Neural cell (in vitro differentiated cells): ENCODE measurements at regions not wholly inside any gene's neighbourhood (a gene's known extent, or its start where the extent isn't known, plus 50 kb on each side); places are given as distances from the start of the nearest gene placed in this dataset.

ENCODE experiments used
- H2AFZ ChIP-seq: fragments of 200-600, 300-800 bp; sonication (generic), shearing (Covaris generic); 2 replicates; pipeline ENCODE4 v1.6.0; 2014; ENCODE audit warnings: low read depth, mild to moderate bottlenecking, antibody characterized with exemption, low read length, moderate library complexity
- H3F3A ChIP-seq: fragments of 200-600 bp; shearing (Covaris generic); 2 replicates; pipeline ENCODE4 v1.6.1; 2016; ENCODE audit warnings: mild to moderate bottlenecking, moderate library complexity, mixed read lengths, antibody characterized with exemption, low read length; ENCODE audit not compliant: insufficient read depth, poor library complexity, severe bottlenecking
- H3K27ac ChIP-seq: fragments of 200-600, 300-800 bp; sonication (generic), shearing (Covaris generic); 2 replicates; pipeline ENCODE4 v1.5.1; 2014; ENCODE audit warnings: mild to moderate bottlenecking, low read length, moderate library complexity
- H3K27me3 ChIP-seq: fragments of 300-800, 200-600 bp; sonication (generic), shearing (Covaris generic); 2 replicates; pipeline ENCODE4 v1.6.0; 2014; ENCODE audit warnings: mild to moderate bottlenecking, low read depth, low read length, moderate library complexity; ENCODE audit not compliant: insufficient read depth
- H3K36me3 ChIP-seq: fragments of 300-800, 200-600 bp; sonication (generic), shearing (Covaris generic); 2 replicates; pipeline ENCODE4 v1.5.1; 2014; ENCODE audit warnings: mild to moderate bottlenecking, antibody characterized with exemption, low read length, moderate library complexity; ENCODE audit not compliant: insufficient read depth
- H3K4me2 ChIP-seq: fragments of 300-800, 200-600 bp; sonication (generic), shearing (Covaris generic); 2 replicates; pipeline ENCODE4 v1.6.0; 2014; ENCODE audit warnings: mild to moderate bottlenecking, low read length
- H3K4me3 ChIP-seq: fragments of 300-800, 200-600 bp; sonication (generic), shearing (Covaris generic); 2 replicates; pipeline ENCODE4 v1.5.1; 2014; ENCODE audit warnings: mild to moderate bottlenecking, low read length, moderate library complexity
- H3K79me2 ChIP-seq: fragments of 200-600 bp; shearing (Covaris generic); replicated peaks from 2 replicates; pipeline ENCODE4 v1.6.0; 2014; ENCODE audit warnings: mild to moderate bottlenecking, low read length, moderate library complexity; ENCODE audit not compliant: insufficient read depth
- H3K9ac ChIP-seq: fragments of 300-800, 200-600 bp; sonication (generic), shearing (Covaris generic); 2 replicates; pipeline ENCODE4 v1.6.1; 2016; ENCODE audit warnings: mild to moderate bottlenecking, low read length, mixed read lengths
- H3K9me2 ChIP-seq: fragments of 200-600 bp; shearing (Covaris generic); 2 replicates; pipeline ENCODE4 v1.6.1; 2016; ENCODE audit warnings: mild to moderate bottlenecking, low read length, mixed read lengths; ENCODE audit not compliant: insufficient read depth
- H3K9me3 ChIP-seq: fragments of 200-600, 300-800 bp; sonication (generic), shearing (Covaris generic); 2 replicates; pipeline ENCODE4 v1.6.1; 2016; ENCODE audit warnings: mild to moderate bottlenecking, mixed run types, low read length, moderate library complexity, mixed read lengths
- H4K20me1 ChIP-seq: fragments of 200-600 bp; shearing (Covaris generic); 2 replicates; pipeline ENCODE4 v1.6.1; 2016; ENCODE audit warnings: mild to moderate bottlenecking, mixed run types; ENCODE audit not compliant: insufficient read depth
- EP300 ChIP-seq: fragments of 450-650 bp; conservative IDR thresholded peaks from 2 replicates; pipeline ENCODE4 v1.6.1; 2014; ENCODE audit warnings: antibody characterized with exemption, mild to moderate bottlenecking, moderate library complexity; ENCODE audit not compliant: poor library complexity, severe bottlenecking
- EZH2 ChIP-seq: fragments of 200-600, 300-800 bp; shearing (Covaris generic), sonication (generic); IDR thresholded peaks from 2 replicates; pipeline ENCODE4 v1.6.1; 2014; ENCODE audit warnings: antibody characterized with exemption, low read length, borderline replicate concordance, mild to moderate bottlenecking; ENCODE audit not compliant: insufficient read depth, poor library complexity, severe bottlenecking
- MXI1 ChIP-seq: fragments of 450-650 bp; conservative IDR thresholded peaks from 2 replicates; pipeline ENCODE4 v1.6.1; 2014; ENCODE audit warnings: antibody characterized with exemption, mild to moderate bottlenecking; ENCODE audit not compliant: poor library complexity, severe bottlenecking
- POLR2AphosphoS5 ChIP-seq: IDR thresholded peaks from 2 replicates; pipeline ENCODE4 v1.6.1; 2012
- RAD21 ChIP-seq: fragments of 450-650 bp; conservative IDR thresholded peaks from 2 replicates; pipeline ENCODE4 v1.6.1; 2014; ENCODE audit warnings: antibody characterized with exemption, mild to moderate bottlenecking, moderate library complexity
- SMC3 ChIP-seq: fragments of 450-650 bp; conservative IDR thresholded peaks from 2 replicates; pipeline ENCODE4 v1.6.1; 2014; ENCODE audit warnings: antibody characterized with exemption, mild to moderate bottlenecking, moderate library complexity; ENCODE audit not compliant: poor library complexity
- TAF1 ChIP-seq: IDR thresholded peaks from 2 replicates; pipeline ENCODE4 v1.6.1; 2012; ENCODE audit warnings: low read depth
- TF ChIP-seq, protein P1 (sequence below): fragments of 450-650 bp; IDR thresholded peaks from 2 replicates; pipeline ENCODE4 v1.5.1; 2014; ENCODE audit warnings: antibody characterized with exemption, mild to moderate bottlenecking, moderate library complexity; ENCODE audit not compliant: poor library complexity, severe bottlenecking
- TF ChIP-seq, protein P2 (sequence below): IDR thresholded peaks from 2 replicates; pipeline ENCODE4 v1.6.1; 2012; ENCODE audit warnings: borderline replicate concordance

DNA sequence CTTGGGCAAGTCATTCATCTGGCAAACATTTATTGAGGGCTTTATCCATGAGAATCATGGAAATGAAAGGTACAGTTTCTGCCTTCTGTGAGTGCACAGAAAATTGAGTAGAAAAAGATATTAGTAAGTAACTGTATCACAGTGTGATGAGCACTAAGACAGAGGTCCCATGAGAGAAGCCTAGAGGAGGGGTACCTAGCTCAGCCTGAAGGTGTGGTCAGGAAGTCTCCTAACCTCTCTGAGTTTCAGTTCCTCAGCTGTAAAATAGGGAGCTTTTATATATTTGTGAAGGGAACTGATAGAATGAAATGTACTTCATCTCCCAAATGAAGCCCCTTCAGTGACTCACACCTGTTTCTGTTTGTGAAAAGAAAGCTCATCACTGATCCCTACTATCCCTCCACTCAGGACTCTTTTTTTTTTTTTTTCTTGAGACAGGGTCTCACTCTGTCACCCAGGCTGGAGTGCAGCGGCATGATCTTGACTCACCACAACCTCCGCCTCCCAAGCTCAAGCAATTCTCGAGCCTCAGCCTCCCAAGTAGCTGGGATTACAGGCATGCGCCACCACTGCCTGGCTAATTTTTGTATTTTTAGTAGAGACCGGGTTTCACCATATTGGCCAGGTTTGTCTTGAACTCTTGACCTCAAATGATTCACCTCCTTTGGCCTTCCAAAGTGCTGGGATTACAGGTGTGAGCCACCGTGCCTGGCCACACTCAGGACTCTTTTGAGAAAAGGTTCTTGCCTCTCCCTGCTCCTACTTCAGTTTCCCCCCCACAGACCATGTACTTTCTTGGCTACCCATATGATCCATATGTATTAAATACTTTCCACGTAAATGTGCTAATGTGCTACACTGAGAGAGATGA, 93.7 kb upstream of the FUT8 start (continued):
- TF ChIP-seq, protein P1, sequence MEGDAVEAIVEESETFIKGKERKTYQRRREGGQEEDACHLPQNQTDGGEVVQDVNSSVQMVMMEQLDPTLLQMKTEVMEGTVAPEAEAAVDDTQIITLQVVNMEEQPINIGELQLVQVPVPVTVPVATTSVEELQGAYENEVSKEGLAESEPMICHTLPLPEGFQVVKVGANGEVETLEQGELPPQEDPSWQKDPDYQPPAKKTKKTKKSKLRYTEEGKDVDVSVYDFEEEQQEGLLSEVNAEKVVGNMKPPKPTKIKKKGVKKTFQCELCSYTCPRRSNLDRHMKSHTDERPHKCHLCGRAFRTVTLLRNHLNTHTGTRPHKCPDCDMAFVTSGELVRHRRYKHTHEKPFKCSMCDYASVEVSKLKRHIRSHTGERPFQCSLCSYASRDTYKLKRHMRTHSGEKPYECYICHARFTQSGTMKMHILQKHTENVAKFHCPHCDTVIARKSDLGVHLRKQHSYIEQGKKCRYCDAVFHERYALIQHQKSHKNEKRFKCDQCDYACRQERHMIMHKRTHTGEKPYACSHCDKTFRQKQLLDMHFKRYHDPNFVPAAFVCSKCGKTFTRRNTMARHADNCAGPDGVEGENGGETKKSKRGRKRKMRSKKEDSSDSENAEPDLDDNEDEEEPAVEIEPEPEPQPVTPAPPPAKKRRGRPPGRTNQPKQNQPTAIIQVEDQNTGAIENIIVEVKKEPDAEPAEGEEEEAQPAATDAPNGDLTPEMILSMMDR: no peak

DNA sequence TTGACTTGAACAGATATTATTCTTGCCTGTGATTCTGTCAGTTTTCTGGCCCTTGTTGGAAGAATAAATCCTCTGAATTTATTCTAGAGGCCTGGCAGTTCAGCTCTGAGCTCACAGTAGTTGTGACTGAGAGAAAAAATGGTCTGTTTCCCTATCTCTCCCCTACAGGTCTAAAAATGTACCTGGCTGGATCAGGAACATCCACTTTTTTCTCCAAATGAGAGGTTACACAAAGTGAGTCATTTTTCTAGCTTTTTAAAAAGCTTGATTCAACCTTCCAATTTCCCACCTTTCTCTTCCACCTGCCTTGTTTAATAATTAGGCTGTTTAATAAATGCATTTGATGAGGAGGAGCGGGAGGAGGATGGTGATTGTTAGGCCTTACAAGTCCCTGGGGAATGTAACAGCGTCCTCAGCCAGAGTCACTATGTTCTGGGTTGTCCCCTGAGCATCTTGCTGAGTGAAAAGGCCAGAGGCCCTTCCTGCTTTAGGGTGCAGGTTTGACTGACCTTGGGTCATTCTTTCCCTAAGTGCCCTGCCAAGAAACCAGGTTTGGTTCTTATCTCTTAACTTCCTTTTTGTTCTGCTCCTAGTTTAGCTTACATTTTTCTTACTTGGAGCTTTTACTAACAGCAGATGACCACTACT, 91.7 kb upstream of the FUT8 start:
- no peaks in the 10 kb centered on the region for H3K9me3 ChIP-seq
- H3K27ac ChIP-seq: no peak overlapping the region
- H3K79me2 ChIP-seq: no peaks in the 10 kb centered on the region
- TF ChIP-seq MXI1 (no peak), RAD21 (no peak), TAF1 (no peak), SMC3 (no peak), EP300 (no peak), POLR2AphosphoS5 (no peak), EZH2 (no peak)
- TF ChIP-seq, protein P1: no peak
- TF ChIP-seq, protein P2, sequence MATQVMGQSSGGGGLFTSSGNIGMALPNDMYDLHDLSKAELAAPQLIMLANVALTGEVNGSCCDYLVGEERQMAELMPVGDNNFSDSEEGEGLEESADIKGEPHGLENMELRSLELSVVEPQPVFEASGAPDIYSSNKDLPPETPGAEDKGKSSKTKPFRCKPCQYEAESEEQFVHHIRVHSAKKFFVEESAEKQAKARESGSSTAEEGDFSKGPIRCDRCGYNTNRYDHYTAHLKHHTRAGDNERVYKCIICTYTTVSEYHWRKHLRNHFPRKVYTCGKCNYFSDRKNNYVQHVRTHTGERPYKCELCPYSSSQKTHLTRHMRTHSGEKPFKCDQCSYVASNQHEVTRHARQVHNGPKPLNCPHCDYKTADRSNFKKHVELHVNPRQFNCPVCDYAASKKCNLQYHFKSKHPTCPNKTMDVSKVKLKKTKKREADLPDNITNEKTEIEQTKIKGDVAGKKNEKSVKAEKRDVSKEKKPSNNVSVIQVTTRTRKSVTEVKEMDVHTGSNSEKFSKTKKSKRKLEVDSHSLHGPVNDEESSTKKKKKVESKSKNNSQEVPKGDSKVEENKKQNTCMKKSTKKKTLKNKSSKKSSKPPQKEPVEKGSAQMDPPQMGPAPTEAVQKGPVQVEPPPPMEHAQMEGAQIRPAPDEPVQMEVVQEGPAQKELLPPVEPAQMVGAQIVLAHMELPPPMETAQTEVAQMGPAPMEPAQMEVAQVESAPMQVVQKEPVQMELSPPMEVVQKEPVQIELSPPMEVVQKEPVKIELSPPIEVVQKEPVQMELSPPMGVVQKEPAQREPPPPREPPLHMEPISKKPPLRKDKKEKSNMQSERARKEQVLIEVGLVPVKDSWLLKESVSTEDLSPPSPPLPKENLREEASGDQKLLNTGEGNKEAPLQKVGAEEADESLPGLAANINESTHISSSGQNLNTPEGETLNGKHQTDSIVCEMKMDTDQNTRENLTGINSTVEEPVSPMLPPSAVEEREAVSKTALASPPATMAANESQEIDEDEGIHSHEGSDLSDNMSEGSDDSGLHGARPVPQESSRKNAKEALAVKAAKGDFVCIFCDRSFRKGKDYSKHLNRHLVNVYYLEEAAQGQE: no peak
- H3K27me3 ChIP-seq: no peaks in the 10 kb centered on the region
- no peak overlapping the region for H2AFZ ChIP-seq
- H4K20me1 ChIP-seq: no peaks in the 10 kb centered on the region
- no peak overlapping the region for H3K4me2 ChIP-seq
- no peaks in the 10 kb centered on the region for H3K36me3 ChIP-seq
- H3K9me2 ChIP-seq: no peaks in the 10 kb centered on the region
- H3K4me3 ChIP-seq: no peak overlapping the region
- no peak overlapping the region for H3K9ac ChIP-seq
- H3F3A ChIP-seq: no peaks in the 10 kb centered on the region
